NCI-H2107 treated with DMSO at 0.1 percent for 48 hours (cell line): ENCODE measurements at regions not wholly inside any gene's neighbourhood (a gene's known extent, or its start where the extent isn't known, plus 50 kb on each side); places are given as distances from the start of the nearest gene placed in this dataset.
"Not testable (repeated sequence)": the region's sequence is repeated elsewhere in the genome, so short reads cannot be mapped to it uniquely, and the experiment has no call there.

Source experiments
- DNase-seq: peaks from one replicate; lab custom pipeline; 2025; ENCODE audit not compliant: unreplicated experiment; lab: John Stamatoyannopoulos, UW

- DNase-seq = no peak
Measured at GRCh38 chr7:149683898-149684297, 89.5 kb downstream of the ZNF467 start.

DNA sequence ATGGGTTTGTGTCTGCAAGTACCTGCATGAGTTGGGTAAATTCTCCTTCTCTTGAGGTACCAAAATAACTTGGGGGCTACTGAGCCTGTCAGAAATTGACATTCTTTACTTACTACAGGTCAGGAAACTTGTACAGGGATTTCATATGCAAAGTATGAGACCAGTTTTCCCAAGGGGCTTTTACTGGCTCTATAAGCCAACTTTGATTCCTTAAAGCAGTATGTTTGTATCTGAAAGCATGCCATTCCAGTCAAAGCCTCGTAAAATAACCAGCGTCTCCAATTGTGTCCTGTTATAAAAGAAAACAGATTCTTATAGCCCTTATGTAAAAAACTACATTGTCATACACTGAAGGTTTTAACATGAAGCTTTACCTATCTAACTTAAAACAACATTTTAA lies 90.2 kb downstream of the ZNF467 start:
- DNase-seq = no peak

DNA sequence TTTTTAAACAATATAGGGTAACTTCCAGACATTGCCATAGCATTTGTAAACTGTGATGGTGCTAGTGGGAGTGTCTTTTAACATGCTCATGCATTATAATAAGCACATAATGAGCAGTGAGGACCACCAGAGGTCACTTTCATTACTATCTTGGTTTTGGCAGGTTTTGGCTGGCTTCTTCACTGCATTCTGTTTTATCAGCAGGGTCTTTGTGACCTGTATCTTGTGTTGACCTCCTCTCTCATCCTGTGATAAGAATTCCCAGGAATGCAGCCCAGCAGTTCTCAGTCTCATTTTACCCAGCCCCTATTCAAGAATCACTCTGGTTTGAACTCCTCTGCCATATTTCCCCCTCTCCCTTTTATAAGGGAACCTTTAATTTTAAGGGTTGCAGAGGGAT lies 91.3 kb downstream of the ZNF467 start:
- no peak for DNase-seq

DNA sequence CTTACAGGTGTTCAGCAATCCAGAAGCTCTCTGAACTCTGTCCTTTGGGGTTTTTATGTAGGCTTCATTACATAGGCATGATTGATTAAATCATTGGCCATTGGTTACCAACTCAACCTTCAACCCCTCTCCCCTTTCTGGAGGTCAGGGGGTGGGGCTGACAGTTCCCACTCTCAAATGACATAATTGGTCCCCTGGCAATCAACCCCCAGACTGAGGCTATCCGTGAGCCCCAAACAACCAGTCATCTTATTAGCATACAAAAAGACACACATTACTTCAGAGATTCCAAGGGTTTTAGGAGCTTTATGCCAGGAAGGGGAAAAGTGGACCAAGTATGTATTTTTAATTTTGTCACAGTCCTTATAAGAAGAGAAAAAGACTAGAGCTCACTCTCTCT lies 92.1 kb downstream of the ZNF467 start:
- no peak for DNase-seq

DNA sequence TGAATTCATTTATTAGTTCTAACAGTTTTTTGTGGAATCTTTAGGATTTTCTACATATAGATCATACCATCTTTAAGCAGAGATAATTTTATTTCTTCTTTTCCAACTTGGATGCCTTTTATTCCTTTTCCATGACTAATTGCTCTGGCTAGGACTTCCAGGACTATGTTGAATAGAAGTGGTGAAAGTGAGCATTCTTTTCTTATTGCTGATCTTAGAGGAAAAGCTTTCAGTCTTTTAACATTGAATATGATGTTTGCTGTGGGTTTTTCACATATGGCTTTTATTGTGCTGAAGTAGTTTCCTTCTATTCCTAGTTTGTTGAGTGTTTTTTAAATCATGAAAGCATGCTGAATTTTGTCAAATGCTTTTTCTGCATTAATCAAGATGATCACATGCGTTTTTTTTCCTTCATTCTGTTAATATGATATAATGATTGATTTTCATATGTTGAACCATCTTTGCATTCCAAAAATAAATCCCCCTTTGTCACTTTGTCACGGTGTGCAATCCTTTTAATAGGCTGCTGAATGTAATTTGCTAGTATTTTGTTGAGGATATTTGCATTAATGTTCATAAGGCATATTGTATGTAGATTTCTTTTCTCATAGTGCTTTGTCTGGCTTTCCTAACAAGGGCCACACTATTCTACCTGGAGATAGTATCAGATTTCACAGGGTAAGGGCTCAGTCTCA lies 92.9 kb downstream of the ZNF467 start:
- DNase-seq = no peak

- not testable (repeated sequence) for DNase-seq
Measured at GRCh38 chr7:149674728-149675385, 98.5 kb downstream of the ZNF467 start.

- DNase-seq = no peak
Measured at GRCh38 chr7:149673006-149673405, 100.4 kb downstream of the ZNF467 start.

DNA sequence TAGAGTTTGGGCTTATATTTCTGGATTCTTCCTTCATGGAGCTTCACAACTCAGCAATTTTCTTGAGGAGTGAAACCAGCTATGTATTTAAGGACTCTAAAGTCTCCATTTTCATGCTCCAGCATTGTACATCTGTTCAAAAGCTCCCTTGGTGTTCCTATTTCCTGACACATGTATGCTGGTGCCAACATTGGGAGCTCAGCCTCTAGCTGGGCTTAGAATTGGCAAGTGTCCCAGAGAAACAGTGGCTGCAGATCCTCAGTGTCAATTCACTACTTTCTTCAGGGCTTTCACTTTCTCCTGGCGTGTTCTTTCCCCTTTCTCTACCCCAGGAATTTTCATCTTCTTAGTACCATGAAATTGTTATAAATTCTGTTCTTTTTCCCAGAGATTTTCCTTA lies 103.1 kb downstream of the ZNF467 start:
- DNase-seq = peak; percentile 6

DNA sequence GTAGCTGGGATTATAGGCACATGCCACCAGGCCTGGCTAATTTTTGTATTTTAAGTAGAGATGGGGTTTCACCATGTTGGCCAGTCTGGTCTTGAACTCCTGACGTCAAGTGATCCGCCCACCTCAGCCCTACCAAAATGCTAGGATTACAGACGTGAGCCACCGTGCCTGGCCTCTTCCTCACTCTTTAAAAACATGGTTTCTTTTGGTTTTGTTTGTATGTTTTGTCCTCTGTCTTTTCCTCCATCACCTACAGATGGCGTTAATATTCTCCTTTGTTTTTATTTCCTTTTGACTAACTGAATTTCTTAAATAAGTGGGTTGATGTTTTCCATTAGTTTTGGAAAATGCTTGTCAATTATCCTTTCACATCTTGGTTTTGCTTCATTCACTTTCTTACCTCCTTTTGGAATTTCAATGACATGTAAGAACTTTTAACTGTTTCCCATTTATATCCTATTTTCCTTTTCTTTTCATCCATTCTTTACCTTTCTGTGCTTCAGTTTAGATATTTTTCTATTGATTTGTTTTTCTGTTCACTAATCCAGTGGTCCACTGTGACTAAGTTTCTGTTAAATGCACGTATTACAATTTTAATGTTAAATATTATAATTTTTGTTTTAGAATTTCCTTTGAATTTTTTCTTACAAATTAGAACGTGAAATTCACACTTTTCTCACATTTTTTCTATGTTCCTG lies 104.1 kb downstream of the ZNF467 start:
- DNase-seq = peak; percentile 4

GRCh38 chr7:149666360-149666945 lies 106.9 kb downstream of the ZNF467 start:
- DNase-seq = no peak

DNA sequence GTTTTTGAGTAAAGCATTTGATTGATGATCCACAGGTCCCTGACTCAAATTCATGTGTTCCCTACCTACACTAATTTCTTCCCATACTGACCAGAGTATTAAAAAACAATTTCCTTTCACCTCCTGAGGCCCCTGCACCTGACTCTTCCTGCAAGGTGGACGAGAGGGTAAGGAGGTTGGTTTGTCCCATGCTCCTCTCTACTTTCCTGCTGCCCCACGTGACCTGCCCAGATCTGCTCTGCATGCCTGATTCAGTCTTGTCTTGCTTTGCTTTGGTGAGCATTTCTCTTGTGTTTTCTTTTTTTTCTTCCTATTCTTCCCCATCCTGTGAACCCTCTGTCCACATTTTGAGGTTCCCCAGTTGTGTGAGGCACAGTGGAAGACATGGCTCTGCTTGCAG lies 107.8 kb downstream of the ZNF467 start:
- not testable (repeated sequence) for DNase-seq

DNA sequence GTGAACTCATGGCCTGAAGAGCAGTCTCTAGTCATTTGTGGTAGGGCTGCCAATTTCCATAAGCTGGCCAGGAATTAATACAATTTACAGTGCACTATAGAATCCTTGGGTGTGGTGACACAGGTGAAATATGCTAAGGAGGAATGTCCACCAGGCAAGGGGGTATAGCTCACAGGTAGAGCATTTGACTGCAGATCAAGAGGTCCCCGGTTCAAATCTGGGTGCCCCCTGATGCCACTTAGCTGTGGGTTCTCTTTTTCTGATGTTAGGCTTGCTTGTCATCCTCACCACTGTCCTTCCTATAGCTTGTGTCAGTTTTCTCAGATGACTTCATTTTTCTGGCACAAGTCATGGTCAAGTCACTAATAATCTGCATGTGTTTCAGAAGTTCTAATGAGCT lies 108.7 kb downstream of the ZNF467 start:
- no peak for DNase-seq

DNA sequence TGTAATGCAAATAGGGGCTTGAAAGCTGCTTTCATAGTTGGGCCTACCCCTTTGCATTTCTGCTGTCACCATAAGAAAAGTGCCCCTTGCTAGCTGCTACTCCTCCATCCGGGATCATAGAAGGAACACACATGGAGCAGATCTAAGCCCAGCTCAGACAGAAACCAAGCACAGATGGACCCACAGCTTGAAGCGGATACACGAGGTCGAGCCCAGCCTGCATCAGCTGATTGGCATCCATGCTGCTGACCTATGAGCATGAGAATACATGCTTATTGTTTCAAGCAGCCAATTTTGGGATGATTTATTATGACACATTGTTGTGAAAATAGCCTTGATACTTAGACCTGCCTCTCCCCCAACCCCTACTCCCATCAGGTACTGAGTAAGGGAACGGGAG lies 109.2 kb downstream of the ZNF467 start:
- DNase-seq = no peak

GRCh38 chr7:149662591-149663095 lies 110.7 kb downstream of the ZNF467 start:
- peak; percentile 17 for DNase-seq

GRCh38 chr7:149655784-149656183 lies 117.6 kb downstream of the ZNF467 start:
- no peak for DNase-seq

- no peak for DNase-seq
Measured at GRCh38 chr7:149654588-149654987, 118.8 kb downstream of the ZNF467 start.

- not testable (repeated sequence) for DNase-seq
Measured at GRCh38 chr7:149650190-149650589, 123.2 kb downstream of the ZNF467 start.

GRCh38 chr7:149644754-149645153 lies 128.6 kb downstream of the ZNF467 start:
- DNase-seq = no peak

- DNase-seq = no peak
Measured at GRCh38 chr7:149642589-149642988, 130.8 kb downstream of the ZNF467 start.

- DNase-seq = no peak
Measured at GRCh38 chr7:149638566-149639320, 134.6 kb downstream of the ZNF467 start.
